Fibroblast of peridontal ligament (primary cell): ENCODE measurements at regions not wholly inside any gene's neighbourhood (a gene's known extent, or its start where the extent isn't known, plus 50 kb on each side); places are given as distances from the start of the nearest gene placed in this dataset.

Experiments used
- DNase-seq: peaks from one replicate; pipeline ENCODE4 v3.0.0-alpha.2; 2010; ENCODE audit errors: extremely low read depth

- peak; percentile 47 for DNase-seq
Observed at GRCh38 chr5:68534131-68534940, 318.8 kb downstream of the PIK3R1 start.

- no peak for DNase-seq
Observed at GRCh38 chr5:68534956-68535520, 319.5 kb downstream of the PIK3R1 start.

DNA sequence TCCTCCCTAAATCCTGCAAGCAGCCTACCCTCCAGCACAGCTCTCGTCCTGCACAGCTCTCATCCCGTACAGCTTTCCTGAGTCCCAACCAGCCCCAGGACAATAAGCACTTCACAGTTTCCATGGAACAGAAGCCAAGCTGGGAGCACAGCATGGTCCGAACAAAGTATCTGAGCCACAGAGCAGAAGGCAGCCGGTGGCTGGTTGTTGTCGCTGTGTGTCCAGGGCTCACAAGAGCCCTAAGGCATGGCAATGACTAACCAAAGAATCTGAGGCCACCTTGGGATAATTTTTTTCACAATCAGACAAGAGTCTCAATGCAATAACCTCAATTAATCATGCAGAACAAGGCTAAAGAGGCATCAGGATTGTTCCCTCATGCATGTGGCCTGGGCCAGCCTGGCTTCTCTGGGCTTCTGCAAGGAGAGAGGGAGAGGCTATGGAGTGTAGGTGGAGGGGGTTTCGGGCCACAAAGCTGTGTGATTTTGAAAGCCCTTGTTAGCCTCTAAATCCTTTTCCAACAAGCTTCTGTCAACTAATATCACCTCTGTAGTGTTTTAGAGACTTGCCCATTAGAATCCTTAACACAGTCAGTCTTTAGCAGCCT is 323.4 kb downstream of the PIK3R1 start:
- DNase-seq: no peak

DNA sequence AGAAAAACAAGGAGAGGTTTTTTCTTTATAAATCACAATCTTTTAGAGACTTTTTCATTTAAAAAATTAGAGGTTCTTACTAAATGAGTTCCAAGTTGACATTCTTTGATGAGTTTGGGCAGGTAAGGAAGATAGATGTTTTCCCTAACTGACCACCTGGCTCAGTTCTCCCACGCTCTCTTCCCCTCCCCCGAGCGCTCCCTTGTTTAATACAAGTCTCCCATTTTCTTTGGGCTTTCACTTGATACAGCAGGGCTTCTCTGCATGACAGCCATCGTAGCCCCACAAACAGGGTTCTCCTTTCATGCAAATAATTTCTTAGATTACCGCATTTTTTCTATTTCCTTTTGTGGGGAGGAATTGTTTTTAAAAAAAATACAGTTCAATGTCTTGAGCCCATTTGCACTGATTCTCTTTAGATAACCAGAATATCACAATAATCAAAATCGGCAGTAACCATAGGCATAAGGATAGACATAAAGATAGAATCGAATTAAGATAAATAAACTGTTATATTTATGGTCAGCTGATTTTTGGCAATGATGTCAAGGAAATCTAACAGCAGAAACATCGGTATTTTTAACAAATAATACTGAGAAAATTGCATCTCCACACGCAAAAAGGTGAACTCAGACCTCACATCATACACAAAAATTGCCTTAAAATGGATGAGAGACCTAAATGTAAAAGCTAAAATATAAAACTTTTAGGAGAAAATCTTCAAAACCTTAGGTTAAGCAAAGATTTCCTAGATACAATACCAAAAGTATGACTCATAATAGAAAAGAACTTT is 325.4 kb downstream of the PIK3R1 start:
- DNase-seq: no peak

- DNase-seq: no peak
Observed at GRCh38 chr5:68542207-68542606, 326.7 kb downstream of the PIK3R1 start.

GRCh38 chr5:68543212-68543611 is 327.7 kb downstream of the PIK3R1 start:
- no peak for DNase-seq

- DNase-seq: no peak
Observed at GRCh38 chr5:68544091-68544647, 328.6 kb downstream of the PIK3R1 start.

- no peak for DNase-seq
Observed at GRCh38 chr5:68544648-68545552, 329.3 kb downstream of the PIK3R1 start.

- DNase-seq: no peak
Observed at GRCh38 chr5:68545636-68546295, 330.2 kb downstream of the PIK3R1 start.

DNA sequence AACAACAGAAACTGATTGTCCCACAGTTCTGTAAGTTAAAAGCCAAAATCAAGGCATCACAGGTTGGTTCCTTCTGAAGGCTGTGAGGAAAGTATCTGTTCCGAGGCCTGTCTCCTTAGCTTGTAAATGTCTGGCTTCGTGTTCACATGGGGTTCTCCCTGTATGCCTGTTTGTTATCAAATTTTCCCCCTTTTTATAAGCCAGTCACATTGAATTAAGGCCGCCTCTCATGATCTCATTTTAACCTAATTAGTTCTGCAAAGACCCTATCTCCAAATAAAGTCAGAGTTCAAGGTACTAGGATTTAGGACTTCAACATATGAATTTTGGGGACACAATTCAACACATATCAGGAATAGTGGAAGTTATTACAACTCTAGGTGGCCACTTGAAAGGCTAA is 331.5 kb downstream of the PIK3R1 start:
- DNase-seq: no peak

DNA sequence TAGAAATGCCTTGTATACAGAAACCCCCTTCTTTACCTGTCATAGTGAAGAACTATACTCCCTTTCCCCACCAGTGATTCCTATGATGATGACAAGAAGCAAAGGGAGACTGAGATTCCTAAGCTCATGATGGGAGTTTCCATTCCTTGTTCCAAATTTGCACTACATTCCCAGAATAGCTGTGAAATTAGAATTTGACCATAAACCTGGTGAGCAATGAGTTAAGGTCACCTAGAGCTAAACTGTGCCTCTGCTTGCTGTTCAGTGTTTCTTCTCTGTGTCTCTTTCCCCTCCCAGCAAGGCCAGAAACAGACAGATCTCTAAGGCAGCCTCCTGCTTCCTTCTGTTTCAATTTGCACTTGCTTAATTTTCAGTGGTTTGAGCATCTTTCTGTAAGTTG is 332.1 kb downstream of the PIK3R1 start:
- no peak for DNase-seq

- no peak for DNase-seq
Observed at GRCh38 chr5:68548959-68549676, 333.6 kb downstream of the PIK3R1 start.

DNA sequence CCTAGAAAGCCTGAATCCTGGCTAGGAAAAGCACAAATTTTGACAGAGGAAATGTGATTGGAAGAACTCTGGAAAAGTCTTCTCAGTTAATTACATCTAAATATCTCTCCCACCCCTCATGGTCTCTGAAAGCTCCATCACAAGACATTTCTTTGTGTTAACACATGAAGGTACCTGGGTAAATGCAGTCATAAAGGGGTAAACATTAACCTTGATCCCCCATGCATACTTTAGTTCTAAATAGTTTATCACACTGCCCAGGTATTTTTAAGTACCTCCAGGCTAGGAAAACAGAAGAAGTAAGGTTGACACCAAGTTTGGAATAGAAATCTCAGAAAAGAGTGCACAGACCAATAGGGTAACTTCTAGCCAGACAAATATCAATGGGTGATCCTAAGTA is 334.5 kb downstream of the PIK3R1 start:
- DNase-seq: no peak

- DNase-seq: no peak
Observed at GRCh38 chr5:68551436-68551835, 335.9 kb downstream of the PIK3R1 start.

DNA sequence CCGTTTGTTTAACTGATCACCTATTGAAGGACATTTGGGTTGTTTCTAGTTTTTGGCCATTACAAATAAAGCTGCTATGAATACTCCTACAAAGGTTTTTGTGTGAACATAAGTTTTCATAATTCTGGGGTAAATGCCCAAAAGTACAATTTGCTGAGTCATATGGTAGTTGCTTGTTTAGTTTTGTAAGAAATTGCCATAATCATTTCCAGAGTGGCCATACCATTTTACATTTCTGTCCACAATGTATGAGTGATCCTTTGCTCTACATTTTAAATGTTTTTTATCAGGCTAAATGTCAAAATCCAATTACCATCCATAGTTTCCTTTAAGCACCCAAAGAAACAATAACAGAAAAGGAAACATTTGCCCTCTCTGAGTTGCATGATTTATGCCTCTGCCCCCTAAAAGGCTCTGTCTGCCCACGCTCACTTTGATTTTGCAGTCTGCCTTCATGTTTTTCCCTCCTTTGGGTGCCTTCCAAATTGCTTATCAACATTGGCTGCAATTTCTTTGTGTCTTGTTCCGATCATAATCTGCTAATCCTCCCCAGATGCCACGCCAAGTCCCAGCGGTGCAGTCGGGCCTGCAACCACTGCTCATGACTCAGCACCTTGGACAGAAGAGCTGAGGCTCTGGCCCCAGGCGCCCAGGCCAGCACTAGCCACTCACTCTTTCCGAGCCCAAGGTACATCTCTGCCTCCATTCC is 339.2 kb downstream of the PIK3R1 start:
- peak; percentile 89 for DNase-seq

- DNase-seq: no peak
Observed at GRCh38 chr5:68555907-68556681, 340.5 kb downstream of the PIK3R1 start.

- DNase-seq: no peak
Observed at GRCh38 chr5:68557162-68557936, 341.8 kb downstream of the PIK3R1 start.

DNA sequence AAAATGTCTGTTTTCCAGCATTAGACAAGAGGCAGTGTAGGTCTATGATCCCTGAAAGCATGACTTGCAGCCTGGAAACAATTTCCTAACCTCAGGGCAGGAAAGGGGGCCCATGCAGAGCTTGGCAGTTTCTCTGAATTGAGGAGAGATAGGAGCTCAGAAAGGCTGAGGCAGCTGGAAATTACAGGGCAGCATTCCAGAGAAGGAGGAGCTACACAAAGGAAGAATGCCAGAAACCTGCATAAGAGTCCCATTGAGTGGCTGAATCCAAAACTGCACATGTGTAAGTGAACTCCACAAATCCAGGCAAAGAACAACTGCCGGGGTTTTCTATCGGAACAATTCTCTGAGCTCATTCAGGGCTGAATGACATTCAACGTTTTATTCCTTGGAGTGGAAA is 346.8 kb downstream of the PIK3R1 start:
- peak; percentile 73 for DNase-seq
